DLD1 (cell line): ENCODE measurements at regions not wholly inside any gene's neighbourhood (a gene's known extent, or its start where the extent isn't known, plus 50 kb on each side); places are given as distances from the start of the nearest gene placed in this dataset.

ENCODE experiments used
- in situ Hi-C: cut with HindIII; loops from 2 replicates; pipeline ENCODE4 v1.10.0; 2017; ENCODE audit warnings: low sequenced_read_pairs

DNA sequence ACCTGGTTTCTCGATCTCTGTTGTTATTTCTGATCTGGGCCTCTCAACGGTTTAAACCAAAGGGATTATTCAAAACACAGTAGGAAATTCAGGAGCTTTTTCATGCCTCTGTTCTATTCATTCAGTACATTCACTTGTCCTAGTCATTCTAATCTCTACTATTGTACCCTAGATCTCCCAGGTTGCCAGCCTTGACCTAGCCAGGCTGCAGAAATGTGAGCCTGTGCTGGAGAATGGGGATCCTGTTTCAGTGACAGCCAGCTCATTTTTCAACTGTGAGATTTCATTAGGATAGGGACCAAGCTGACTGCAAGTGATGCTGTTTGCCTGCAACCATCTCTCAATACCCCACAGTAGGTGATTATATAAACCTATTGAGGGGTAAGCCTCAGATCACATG lies 186.2 kb downstream of the CMPK2 start:
- in situ Hi-C loops, result no loop called here

DNA sequence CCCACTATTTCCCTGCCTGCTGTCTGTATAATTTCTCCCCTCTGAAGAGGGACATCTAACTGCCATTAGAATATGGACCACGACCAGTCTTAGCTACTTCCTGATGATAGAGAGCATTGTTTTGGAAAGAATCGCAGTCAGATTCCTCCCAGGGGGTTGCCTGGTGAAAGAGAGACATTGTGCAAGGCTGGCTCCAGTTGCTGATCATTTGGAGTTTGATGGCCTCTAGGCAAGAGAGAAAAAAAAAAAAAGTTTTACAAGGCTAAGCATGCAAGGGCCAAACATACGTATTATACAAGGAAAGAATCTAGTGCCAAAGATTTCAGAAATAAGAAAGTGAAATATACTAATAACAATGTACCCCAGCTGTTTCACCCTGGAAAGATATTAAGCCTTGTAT lies 182.2 kb downstream of the CMPK2 start:
- in situ Hi-C loops, result no loop called here

DNA sequence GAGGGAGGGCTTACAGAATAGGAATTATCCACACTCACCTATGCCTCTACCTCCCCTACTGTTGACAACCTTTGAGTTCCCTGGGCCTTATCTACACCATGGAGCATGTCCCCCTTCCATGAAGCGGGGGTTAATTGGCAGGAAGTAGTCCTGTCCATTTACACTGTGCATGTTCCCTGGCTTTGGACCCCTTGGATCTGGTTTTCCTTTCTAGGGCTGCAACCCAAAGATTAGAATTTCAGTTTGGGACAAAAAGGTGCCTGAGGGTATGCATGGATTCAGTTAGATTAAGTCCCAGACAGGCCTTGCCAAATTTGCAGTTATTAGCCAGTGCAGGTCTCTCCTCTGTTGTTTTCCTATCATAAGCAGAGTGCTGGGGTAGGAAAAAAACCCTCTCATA lies 180.3 kb downstream of the CMPK2 start:
- in situ Hi-C loops, result no loop called here

DNA sequence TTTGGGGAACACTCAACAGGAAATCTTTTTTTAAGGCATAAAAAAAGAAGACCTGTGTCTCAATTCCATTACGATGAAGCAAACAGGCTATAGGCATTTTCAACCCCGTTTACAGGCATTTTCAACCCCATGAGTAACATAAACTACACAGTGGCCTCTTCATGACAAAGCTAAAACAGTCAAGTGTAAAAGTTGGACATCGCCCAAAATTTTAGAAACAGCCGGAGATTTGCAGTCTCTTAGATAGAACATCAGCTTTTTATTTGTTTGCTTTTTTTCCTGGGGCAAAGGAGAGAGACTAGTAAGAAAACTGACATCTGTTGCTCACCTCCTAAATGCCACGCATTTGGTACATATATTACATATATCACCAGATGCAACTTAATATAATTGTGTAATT lies 173.7 kb downstream of the CMPK2 start:
- in situ Hi-C loops, result no loop called here

DNA sequence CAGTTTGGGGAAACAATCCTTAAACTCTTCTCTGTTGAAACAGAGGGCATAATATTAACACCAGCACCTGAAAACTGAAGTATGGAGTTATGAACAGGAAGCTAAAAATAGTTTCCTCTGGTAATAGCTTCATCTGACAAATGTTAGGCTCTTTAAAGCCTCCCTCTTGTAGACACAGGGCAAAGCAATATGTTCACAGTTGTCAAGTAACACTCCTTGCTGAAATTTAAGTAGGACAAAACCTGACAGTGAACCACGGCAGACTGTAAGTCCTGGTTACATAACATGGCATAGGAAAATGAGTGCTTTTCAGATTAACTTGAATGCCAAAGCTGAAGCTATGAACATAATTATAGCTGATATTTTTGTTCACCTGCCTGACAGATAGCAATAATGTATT lies 172.9 kb downstream of the CMPK2 start:
- in situ Hi-C loops, result no loop called here

DNA sequence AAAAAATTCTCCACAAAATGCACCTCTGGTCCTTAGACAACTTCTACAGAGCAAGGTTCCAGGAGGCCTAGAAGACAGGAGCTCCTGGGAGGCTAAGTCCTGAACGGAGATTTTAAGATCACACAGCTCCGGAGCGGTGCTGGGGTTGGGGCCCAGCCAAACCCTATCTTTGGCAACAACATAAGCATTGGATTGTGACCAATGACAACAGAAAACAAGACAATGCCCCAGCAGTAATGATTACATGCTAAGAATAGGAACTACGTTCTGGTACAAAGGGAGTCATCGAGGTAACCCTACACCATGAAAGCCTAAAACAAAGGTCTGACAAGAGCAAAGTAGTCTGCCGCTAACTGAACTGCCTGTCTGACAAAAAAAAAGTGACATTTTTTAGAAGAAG lies 171.2 kb downstream of the CMPK2 start:
- in situ Hi-C loops, result no loop called here

DNA sequence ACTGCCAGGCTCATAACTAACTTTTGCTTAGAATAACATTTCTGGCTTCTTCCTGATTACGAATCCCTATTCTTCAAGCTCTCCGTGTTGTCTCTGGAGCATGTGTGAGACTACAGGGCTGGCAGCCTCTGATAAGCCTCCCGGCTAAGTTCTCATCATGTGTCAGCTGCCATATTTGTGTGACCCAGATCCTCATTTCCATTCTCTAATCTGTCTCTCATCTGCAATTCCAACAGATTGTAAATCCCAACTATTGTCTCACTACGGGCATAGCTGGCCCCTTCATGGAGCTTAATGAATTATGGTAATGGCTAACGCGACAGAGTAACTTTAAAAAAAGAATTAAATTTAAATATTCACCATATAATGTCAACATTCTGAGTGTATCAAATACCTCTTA lies 165.4 kb downstream of the CMPK2 start:
- in situ Hi-C loops, result no loop called here

DNA sequence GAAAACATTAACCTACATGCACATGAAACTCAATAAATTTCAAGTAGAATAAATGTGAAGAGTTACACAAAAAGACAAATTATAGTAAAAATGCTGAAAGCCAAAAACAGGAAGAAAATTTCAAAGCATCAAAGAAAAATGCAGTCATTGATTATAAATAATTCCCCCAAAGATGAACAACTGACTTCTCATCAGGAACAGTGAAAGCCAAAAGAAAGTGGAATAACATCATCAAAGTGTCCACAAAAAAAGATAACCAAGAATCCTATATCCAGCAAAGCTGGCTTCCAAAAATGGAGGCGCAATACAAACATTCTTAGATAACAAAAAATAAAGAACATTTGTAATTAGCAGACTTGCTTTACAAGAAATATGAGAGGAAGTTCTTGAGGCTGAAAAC lies 161.6 kb downstream of the CMPK2 start:
- in situ Hi-C loops, result no loop called here

DNA sequence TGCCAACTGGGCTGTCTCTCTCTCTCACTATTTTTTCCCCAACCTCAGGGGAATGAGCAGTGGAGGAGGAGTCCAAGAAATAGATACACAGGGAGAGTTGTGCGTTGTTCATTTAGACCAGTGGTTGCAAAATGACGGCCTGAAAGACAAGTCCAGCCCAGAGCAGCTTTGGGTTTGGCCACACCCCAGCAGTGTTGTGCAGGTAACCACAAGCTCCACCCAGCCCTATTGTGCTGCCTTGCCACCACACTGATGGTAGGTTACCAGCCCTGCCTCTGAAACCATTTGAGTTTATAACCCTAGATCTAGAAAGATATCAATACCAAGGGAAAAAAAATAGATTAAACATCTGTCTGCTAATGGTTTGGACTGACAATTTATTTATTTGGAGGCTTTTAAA lies 144.3 kb downstream of the CMPK2 start:
- in situ Hi-C loops, result no loop called here

DNA sequence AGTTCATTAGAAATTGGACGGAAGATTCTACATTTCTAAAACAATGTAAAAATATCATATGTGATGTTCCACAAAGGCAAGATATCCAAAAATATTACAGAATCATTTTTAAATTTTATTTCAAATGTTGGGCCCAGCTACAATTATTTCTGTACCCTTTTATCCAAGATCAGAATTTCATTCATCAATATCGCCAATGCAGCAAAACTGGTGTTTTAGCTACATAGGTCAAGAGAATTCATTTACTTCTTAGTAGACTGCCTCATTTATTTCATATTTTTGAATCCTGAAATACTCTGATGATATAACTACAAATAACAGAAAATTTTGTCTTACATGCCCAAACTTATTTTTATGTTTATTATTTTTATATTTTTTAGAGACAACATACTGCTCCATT lies 143.1 kb downstream of the CMPK2 start:
- in situ Hi-C loops, result no loop called here

DNA sequence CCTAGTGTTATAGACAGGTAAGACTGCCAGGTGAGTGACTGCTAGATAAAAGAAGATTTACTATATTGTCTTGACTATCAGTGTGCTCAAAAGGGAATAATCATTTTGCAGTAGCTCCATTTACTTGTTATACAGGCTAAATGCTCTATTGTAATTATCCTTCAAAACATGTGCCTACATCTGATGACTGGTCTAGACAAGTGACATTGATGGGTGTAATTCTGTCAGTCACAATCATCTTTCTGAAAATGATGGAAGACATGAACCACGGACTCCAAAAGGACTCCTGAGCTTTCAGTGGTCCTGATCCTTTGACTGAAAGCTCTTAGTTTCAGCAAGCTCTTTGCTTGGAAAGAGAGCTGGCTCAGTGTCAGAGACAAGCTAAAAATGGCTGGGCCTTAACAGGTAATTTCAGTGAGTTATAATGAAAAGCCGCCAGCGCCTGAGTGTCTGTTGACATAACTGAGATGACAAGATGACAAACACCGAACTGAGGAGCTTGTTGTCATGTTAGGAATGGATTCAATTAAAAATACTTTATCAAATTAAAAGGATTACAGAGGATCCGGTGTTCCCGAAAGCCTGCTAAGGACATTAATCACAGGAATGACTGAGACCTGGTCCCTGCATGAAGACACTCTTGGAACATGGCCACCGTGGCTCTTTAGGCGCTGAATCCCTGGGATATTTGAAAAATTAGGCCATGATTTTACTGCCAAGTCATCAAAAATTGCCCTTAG lies 141.7 kb downstream of the CMPK2 start:
- in situ Hi-C loops, result no loop called here

DNA sequence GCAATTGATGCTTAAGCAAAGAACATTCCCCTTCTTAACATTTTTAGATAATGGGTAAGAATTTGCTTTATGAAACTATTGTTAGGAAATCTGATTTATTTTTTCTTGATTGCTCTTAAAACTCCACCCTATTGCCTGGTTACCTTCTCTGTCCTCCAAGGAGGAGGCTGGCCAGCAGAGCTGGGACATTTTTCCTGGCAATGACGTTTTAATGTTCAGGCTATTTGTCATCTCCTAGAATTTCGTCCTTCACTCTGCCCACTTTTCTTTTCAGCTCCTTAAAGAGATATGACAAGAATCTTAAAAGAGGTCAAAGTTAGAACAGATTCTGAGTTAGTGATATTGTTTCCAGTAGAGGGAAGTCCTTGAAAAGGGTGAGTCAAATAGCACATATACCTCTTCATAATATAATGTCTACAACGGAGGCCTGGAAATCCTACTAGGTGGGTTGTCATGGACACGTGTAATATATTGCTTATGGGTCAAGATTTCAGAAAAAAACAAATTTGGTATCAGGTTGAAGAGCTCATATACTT lies 141.0 kb downstream of the CMPK2 start:
- in situ Hi-C loops, result no loop called here

DNA sequence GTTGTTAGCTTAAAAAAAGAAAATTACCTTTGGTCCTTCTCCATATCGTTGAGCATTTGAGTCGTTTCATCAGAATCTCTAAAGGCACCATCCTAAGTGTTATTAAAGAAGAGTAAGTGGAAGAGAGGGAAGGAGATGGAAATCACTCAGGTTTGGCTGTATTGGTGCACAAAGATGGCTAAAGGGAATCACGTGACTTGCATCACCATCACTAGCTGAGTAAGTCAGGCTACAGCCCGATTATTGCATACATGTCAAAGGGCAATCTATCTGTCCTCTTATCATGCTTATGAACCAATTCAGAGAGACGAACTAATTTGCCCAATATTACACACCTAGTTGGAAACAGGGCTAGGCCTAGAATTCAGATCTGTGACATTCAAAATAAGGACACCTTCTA lies 137.6 kb downstream of the CMPK2 start:
- in situ Hi-C loops, result no loop called here

DNA sequence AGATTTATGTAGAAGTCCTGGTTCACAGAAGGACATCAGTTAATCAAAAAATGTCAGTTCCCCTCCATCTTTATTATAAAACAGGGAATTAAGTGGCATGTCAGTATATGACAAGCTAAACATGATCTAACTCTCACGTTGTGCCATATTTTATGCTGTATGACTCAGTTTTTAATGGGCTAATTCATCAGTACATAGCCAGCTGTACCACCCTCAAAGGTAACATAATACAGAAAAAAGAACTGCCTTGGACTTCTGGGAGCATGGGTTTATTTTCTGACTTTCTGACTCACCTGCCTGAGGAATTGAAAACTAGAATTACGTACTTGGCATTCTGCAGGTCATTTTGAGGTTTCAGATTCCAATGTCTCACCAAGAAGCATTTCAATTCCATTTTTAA lies 135.7 kb downstream of the CMPK2 start:
- in situ Hi-C loops, result no loop called here

DNA sequence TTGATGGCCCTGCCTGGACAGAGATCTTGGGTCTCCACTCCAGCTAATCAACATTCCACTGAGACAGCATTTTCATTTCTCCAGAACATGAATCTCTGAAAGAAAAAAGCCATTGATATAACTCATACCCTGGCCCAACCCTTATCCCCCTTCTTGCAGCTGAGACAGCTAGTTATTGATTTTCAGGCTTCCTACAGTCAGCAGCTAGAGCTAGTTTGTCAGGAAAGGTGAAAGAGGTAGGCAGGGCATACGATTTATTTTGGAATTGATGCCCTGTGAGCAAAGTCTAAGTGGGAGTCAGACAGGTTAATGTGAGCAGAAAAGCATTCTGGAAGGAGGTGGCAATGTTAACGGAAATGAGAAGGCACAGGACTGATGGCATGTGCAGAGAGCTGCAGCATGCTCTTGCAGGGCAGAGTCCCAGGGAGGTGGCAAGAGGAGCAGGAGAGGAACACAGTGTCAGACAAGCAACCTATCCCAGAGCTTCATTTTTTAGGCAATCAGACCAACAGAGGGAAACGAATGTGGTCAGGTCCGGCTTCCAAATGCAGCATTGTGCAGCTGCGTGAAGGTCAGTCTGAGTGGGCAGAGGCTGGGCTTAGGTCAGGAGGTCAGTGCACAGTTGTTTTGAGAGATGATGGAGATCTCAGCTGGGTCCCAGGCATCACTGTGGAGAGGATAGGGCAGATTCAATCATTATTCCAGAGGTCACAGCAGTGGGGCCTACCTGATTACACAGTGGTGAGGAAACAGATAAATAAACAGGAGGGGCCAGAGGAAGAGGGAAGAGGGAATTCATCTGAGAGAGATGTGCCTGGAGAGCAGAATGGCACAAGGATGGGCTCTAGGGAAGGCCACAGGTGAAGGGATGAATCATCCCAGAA lies 134.8 kb downstream of the CMPK2 start:
- in situ Hi-C loops, result no loop called here

DNA sequence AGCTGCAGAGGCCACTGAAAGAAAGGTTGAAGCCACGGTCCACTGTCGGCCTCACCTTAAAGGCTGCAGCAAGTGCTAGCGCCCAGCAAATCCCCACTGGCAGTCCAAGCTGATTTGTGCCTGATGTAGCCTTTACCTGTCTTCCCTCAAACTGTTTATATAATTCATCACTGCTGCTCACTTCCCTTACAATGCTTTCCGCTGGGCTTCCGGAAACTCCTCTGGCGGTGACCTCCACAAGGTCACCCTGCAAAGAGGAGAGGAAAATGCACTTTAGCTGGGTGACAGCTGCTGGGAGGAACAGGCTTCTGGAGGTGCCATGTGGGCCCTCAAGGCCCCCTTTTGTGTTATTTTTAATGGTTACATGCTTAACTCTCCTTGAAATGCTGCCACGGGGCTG lies 126.2 kb downstream of the CMPK2 start:
- in situ Hi-C loops, result no loop called here

DNA sequence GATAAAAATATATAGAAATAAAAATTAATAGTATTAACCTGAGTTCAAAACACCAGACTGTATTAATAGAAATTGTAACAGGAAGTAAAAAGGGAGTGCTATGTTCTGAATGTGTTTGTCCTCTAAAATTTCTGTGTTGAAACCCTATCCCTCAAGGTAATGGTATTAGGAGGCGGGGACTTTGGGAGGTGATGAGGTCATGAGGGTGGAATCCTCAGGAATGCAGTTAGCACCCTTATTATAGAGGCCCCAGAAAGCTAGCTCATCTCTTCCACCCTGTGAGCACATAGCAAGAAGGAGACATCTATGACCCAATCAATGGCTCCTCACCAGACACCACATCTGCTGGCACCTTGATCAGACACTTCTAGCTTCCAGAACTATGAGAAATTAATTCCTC lies 124.5 kb downstream of the CMPK2 start:
- in situ Hi-C loops, result no loop called here

DNA sequence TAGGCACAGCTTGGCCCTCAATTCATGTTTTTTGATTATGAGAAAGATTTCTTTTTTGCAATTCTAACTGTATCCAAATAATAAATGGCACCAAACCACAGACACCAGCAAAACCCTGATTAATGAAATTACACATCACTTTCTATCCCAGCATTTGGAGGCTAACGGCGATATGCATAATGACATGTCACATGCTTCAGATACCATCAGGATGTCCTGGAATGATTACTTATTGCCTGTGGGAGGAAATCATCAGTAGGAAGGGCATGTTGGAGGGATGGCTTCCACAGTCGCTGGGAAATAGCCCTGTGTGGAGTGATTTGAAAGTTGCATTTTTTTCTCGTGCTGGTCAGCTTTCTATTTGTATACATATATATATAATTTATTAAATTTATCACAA lies 121.7 kb downstream of the CMPK2 start:
- in situ Hi-C loops, result no loop called here

DNA sequence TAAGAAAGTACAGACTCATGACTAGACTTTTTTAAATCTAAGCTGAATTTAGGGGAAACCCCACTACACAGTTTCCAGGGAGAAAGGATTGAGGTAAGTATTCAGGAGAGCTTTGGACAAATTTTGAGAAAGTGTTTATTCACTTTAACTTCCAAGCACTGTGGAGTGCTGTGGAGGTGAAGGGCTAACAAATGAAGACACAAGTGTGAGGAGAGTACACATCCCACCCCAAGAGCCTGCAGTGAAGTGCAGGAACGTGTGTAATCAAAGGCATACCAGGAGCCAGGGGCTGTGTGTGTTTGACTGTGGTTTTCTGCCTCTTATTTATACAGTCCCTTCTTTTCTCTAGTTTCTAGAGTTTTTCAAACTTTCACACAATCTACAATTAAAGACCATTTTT lies 118.3 kb downstream of the CMPK2 start:
- in situ Hi-C loops, result no loop called here

DNA sequence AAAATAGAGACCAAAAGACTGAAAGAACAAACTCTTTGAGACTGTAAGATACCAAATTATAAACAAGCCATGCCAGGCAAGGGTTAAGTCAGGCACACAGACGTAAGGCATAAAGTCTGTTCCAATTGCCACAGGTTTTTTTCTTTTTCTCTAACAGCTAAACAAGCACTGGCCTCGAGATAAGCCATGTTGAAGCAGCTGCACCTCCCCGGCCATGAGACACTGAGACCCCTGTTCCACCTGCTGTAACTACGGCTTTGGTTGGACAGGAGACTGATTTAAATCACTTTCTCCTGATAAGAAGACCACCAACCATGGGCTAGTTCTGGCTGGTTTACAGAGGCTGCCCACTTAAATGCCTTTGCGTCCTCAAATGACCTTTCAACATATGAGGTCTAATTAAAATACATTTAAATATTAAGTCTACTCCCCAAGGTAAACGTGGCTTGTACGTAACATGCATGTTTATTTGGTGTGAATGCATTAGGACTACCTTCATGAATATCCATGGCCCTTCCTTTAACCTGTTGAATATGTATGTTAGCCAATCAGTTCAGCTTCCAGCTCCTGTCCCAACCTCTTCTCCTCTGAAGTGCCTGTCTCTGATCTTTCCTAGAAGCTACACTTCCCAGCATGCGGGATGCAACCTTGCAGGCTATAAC lies 117.2 kb downstream of the CMPK2 start:
- in situ Hi-C loops, result no loop called here

DNA sequence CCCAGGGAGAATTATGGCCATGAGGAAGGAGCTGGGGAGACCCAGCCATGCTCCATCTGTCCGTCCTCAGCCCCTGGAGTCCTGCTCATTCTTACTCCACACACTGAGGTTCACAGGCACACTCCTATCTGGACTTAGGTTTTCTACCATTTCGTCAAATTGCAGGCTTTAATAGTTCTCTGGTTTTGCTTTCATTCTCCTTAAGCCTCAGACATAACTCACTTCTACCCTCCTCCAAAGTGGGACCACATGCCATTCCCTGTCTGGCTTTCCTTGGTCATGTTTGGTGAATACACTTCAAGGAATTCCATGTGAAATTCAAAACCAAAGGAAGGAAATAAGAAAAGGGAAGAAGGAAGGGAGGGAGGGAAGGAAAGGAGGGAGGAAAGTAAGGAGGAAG lies 115.7 kb downstream of the CMPK2 start:
- in situ Hi-C loops, result no loop called here
